HuH-7 (cell line): ENCODE measurements at regions not wholly inside any gene's neighbourhood (a gene's known extent, or its start where the extent isn't known, plus 50 kb on each side); places are given as distances from the start of the nearest gene placed in this dataset.
"Not testable (repeated sequence)": the region's sequence is repeated elsewhere in the genome, so short reads cannot be mapped to it uniquely, and the experiment has no call there.

Source experiments
- DNase-seq: peaks from one replicate; pipeline ENCODE4 v3.0.0; 2011; ENCODE audit warnings: low spot score

- no peak for DNase-seq
These were observed 235.1 kb downstream of the DLEU7 start for GRCh38 chr13:50608370-50608769.

- no peak for DNase-seq
These were observed 234.5 kb downstream of the DLEU7 start for GRCh38 chr13:50609011-50609410.

- DNase-seq = no peak
These were observed 233.3 kb downstream of the DLEU7 start for GRCh38 chr13:50610238-50610637.

DNA sequence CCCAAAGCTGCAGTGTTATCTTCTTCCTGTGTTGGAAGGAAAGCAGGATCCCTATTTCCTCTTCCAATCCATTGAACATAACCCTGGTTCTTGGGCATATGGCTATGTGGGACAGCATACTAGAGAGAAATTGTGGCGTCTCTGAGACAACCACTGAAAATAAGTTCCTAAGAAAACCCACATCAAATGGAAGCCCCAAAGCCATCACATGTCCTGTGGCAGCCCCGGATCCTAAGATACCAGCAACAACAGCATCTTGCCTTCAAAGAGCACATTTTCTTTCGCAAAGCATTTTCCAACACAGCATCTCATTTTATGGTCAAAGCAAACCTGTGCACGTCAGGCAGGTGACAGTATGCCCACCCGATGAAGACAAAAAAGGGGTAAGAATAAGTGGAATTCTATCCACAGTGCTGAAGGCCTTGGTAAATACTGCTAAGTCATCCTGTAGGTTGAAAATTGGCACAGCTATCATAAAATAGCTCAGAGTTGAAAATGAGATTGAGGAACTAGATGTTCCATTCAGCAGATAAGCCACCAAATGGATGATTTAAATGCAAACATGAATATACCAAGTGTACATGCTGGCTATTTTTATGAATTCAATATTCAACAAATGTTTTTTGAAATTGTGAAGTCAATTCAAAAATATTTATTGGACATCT, 232.2 kb downstream of the DLEU7 start:
- no peak for DNase-seq

DNA sequence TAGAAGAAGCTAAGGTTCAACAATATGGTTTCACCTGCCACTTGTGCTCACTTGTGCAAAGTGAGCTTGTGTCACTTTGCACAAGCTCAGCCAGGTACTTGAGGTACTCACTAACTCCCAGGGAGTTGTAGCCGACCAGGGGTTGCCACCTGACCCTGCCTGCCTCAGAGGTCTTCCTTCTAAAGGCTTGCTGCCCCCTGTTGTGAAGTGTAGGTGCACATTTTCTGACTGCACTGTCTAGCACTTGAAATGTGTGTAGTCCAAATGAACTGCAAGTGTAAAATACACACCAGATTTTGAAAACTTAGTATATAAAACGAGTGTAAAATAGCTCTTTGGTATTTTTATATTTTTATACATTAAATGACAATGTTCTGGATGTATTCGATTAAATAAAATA, 230.8 kb downstream of the DLEU7 start:
- no peak for DNase-seq

- DNase-seq = no peak
These were observed 230.1 kb downstream of the DLEU7 start for GRCh38 chr13:50613356-50613831.

- DNase-seq = no peak
These were observed 228.3 kb downstream of the DLEU7 start for GRCh38 chr13:50615234-50615633.

DNA sequence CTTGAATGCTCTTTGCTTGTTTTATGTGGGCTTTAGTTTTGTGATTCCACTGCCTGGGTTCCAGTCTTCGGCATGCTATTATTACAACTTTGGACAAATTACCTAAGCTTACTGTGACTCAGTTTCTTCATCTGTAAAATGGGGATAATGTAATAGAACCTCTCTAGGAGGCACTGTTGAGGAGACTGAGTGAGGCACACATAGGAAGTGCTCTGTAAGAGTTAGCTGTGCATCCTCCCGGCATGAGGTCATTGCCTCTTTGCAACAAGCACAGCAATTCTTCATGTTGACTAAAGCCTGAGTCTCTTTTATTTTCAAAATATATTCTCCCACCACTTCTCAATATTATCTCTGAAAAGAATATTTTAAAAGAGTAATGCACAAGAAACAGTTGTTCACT, 227.4 kb downstream of the DLEU7 start:
- DNase-seq = no peak

GRCh38 chr13:50617134-50617721, 226.3 kb downstream of the DLEU7 start:
- DNase-seq = no peak

- no peak for DNase-seq
These were observed 225.3 kb downstream of the DLEU7 start for GRCh38 chr13:50618206-50618605.

GRCh38 chr13:50626101-50626547, 217.4 kb downstream of the DLEU7 start:
- DNase-seq = no peak

- DNase-seq = peak; percentile 5
These were observed 216.4 kb downstream of the DLEU7 start for GRCh38 chr13:50627111-50627510.

DNA sequence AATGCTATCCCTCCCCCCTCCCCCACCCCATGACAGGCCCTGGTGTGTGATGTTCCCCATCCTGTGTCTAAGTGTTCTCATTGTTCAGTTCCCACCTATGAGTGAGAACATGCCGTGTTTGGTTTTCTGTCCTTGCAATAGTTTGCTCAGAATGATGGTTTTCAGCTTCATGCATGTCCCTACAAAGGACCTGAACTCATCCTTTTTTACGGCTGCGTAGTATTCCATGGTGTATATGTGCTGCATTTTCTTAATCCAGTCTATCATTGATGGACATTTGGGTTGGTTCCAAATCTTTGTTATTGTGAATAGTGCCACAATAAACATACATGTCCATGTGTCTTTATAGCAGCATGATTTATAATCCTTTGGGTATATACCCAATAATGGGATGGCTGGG, 215.0 kb downstream of the DLEU7 start:
- not testable (repeated sequence) for DNase-seq

- peak; percentile 12 for DNase-seq
These were observed 214.0 kb downstream of the DLEU7 start for GRCh38 chr13:50629497-50629896.

DNA sequence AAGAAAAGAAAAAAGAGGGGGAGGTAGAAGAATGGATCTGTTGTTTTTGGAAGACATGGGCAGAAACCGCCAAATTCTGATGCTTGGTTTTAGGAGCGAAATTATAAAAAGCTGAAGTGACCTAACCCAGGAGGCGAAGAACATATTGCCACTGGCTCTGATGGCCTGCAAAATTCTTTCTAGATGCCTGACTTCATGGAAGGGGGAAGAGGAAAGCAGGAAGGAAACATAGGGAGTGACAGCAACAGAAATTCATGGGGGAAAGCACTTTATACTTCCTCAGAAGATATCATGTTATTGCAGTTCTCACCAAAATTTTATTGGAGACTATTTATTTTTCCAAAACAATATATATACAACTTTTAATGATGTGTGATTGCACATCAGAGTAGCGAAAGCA, 213.5 kb downstream of the DLEU7 start:
- no peak for DNase-seq

GRCh38 chr13:50631041-50631440, 212.5 kb downstream of the DLEU7 start:
- DNase-seq = no peak

GRCh38 chr13:50634339-50634738, 209.2 kb downstream of the DLEU7 start:
- DNase-seq = no peak

GRCh38 chr13:50635504-50635903, 208.0 kb downstream of the DLEU7 start:
- no peak for DNase-seq

DNA sequence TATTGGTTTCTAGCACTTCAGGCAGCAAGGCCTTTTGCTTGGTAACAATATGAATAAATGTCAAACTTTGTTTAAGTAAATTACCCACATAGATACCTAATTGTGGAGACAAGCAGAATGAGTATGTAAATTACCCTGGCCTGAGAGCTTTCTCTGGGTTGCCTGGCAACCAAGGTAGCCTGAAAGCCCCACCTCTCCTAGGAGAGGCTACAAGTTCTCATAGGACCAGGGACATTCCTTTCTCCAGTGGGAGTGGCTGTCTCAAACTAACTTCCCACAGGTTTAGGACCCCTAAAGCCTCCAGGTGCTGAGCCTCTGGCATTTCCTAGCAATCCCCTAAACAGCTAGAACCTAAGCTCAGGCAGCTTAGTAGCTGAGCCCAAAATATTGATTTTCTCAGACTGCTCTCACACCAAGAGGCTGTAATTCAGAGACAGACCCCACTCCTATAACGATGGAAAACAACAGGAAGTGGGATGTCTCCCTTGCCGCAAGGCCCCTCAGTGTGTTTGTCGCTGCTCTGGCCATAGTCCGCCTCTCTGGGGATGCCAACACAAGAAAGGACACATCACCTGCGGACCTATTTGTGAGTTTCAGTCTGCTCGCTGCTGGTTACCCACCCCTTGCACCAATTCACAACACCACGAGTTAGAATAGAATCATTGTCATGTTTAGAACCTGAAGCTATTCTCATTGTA, 207.3 kb downstream of the DLEU7 start:
- no peak for DNase-seq

GRCh38 chr13:50643060-50643459, 200.4 kb downstream of the DLEU7 start:
- DNase-seq = no peak

DNA sequence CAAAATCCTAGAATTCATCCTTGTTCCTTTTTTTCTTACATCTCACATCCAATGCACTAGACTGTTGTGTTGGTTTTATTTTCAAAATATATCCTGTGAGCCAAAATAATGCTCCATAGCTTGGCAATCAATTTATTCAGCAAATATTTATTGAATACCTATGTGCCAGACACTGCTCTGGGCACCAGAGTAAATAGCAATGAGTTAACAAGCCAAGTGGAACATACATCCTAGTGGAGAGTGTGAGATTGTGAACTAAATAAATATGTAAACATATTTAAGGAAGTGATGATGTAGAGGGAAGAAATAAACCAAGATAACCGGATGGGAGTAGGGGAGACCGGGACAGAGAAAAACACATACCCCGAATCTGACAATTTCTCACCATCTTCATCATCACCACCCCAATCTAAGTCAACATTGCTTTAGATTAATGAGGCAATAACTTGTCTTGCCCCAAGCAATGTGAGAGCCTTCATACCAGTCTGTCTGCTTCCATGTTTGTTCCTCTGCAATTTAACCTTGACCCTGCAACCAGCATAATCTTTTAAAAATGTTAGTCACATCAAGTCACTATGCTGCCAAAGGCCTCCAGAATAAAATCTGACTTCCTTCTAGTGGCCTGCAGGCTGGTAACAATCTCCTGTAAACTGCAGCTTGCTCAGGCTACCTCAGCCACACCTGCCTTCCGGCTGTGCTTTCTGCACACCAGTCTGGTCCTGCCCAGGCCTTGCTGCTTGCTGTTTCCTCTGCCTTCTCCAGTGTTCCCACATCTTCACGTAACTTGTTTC, 199.2 kb downstream of the DLEU7 start:
- DNase-seq = no peak

DNA sequence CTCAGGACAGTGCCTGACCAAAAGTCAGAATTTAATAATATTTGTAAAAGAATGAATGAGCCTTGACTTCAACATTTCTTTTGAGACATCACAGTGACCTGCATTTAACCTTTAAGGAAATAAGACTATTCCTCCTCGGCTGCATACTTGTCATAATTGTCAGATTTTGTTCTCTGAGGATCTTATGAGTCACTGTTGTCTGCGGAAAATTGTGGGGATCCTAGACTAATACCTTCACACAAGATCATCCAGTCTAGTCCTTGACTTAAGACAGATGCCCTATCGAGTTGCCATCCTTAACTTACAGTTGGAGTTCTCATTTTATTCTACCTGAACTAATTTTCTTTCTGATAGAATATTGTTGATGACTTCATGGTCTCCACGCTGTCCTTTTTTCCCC, 198.4 kb downstream of the DLEU7 start:
- DNase-seq = no peak

GRCh38 chr13:50646070-50646469, 197.4 kb downstream of the DLEU7 start:
- DNase-seq = no peak
